Endothelial cell of umbilical vein (primary cell): ENCODE measurements at regions not wholly inside any gene's neighbourhood (a gene's known extent, or its start where the extent isn't known, plus 50 kb on each side); places are given as distances from the start of the nearest gene placed in this dataset.

Experiments used
- BruUV-seq: library from RNA; stranded (reverse); fragments of 400-500 nt; replicated peaks from 2 replicates; lab custom pipeline; 2021; lab: Mats Ljungman, UMichigan
- CTCF ChIA-PET: fragments of 300-600, 350-600 bp; sonication (Branson Sonifier 250); formaldehyde crosslinking; loops from one replicate; lab custom pipeline; 2021; ENCODE audit warnings: antibody characterized with exemption, inconsistent platforms; lab: Charles Lee
- POLR2A ChIA-PET: fragments of 300-600, 350-600 bp; sonication (Branson Sonifier 250); formaldehyde crosslinking; loops from one replicate; lab custom pipeline; 2021; ENCODE audit warnings: antibody characterized with exemption, inconsistent platforms; lab: Charles Lee
- DNase-seq: peaks from one replicate; pipeline ENCODE4 v3.0.0-alpha.2; 2011; ENCODE audit warnings: low read depth, low spot score
- FAIRE-seq: peaks from 2 replicates; lab custom pipeline; 2011; peaks lifted over from hg19 to GRCh38; lab: Jason Lieb, UNC
- H2AFZ ChIP-seq: 2 replicates; pipeline ENCODE4 v1.6.0; 2012; ENCODE audit warnings: low read depth, low read length, control low read depth, inconsistent platforms
- H3K27ac ChIP-seq: 2 replicates; pipeline ENCODE4 v1.5.1; 2011; ENCODE audit warnings: low read depth, mild to moderate bottlenecking, control low read depth, low read length, moderate library complexity; ENCODE audit not compliant: insufficient read depth
- H3K27me3 ChIP-seq, 2 experiments: 2 replicates each; pipeline versions ENCODE4 v1.6.0 to v1.6.1; 2011; ENCODE audit warnings: low read length in 2 of 2, mixed read lengths in 1 of 2; ENCODE audit not compliant: control insufficient read depth in 2 of 2, insufficient read depth in 2 of 2
- H3K36me3 ChIP-seq, 2 experiments: 2 replicates in 1 of 2; 3 replicates in 1 of 2; pipeline ENCODE4 v1.5.1; 2011; ENCODE audit warnings: low read length in 2 of 2, mild to moderate bottlenecking in 1 of 2, moderate library complexity in 1 of 2; ENCODE audit not compliant: control insufficient read depth in 2 of 2, insufficient read depth in 2 of 2; ENCODE audit errors: extremely low read depth in 1 of 2
- H3K4me1 ChIP-seq: 3 replicates; pipeline ENCODE4 v1.5.1; 2011; ENCODE audit warnings: mild to moderate bottlenecking, low read length; ENCODE audit not compliant: control insufficient read depth, insufficient read depth; ENCODE audit errors: extremely low read depth
- H3K4me2 ChIP-seq: 2 replicates; pipeline ENCODE4 v1.6.1; 2011; ENCODE audit warnings: low read length, control low read depth, mixed read lengths; ENCODE audit not compliant: insufficient read depth
- H3K4me3 ChIP-seq, 3 experiments: fragments of 200-600 bp in 1 of 3; sonication (generic), shearing (Covaris generic) in 1 of 3; replicated peaks in 1 of 3; 2 replicates each; pipeline ENCODE4 v1.5.1; 2011 to 2016; ENCODE audit warnings: control low read depth in 3 of 3, low read length in 3 of 3, mild to moderate bottlenecking in 2 of 3, inconsistent platforms in 1 of 3, low read depth in 1 of 3, moderate library complexity in 1 of 3; ENCODE audit not compliant: insufficient read depth in 1 of 3
- H3K79me2 ChIP-seq: 2 replicates; pipeline ENCODE4 v1.6.0; 2012; ENCODE audit warnings: low read length, inconsistent platforms; ENCODE audit not compliant: control insufficient read depth, insufficient read depth
- H3K9ac ChIP-seq: replicated peaks from 2 replicates; pipeline ENCODE3; 2011; ENCODE audit warnings: low read length, control low read depth; ENCODE audit not compliant: insufficient read depth; ENCODE audit errors: extremely low read depth
- H3K9me1 ChIP-seq: replicated peaks from 3 replicates; pipeline ENCODE4 v1.6.0; 2011; ENCODE audit warnings: mild to moderate bottlenecking, low read length; ENCODE audit not compliant: control insufficient read depth, insufficient read depth; ENCODE audit errors: extremely low read depth
- H3K9me3 ChIP-seq: replicated peaks from 2 replicates; pipeline ENCODE4 v1.5.1; 2012; ENCODE audit warnings: low read length, inconsistent platforms; ENCODE audit not compliant: control insufficient read depth, insufficient read depth
- H4K20me1 ChIP-seq: replicated peaks from 2 replicates; pipeline ENCODE3; 2011; ENCODE audit warnings: mild to moderate bottlenecking, low read length; ENCODE audit not compliant: control insufficient read depth, insufficient read depth; ENCODE audit errors: extremely low read depth
- EZH2 ChIP-seq: IDR thresholded peaks from 2 replicates; pipeline ENCODE4 v1.6.1; 2012; ENCODE audit warnings: borderline replicate concordance, low read depth, mild to moderate bottlenecking, moderate library complexity, low read length, inconsistent platforms; ENCODE audit not compliant: severe bottlenecking
- FOS ChIP-seq: IDR thresholded peaks from 2 replicates; pipeline ENCODE4 v1.6.1; 2011; ENCODE audit warnings: mild to moderate bottlenecking, low read length, moderate library complexity, borderline replicate concordance; ENCODE audit not compliant: insufficient read depth
- GATA2 ChIP-seq: IDR thresholded peaks from 2 replicates; pipeline ENCODE4 v1.7.0; 2011; ENCODE audit warnings: low read depth, mild to moderate bottlenecking, moderate library complexity, mixed read lengths, low read length; ENCODE audit not compliant: insufficient read length, insufficient read depth
- JUN ChIP-seq: IDR thresholded peaks from 2 replicates; pipeline ENCODE4 v1.6.1; 2011; ENCODE audit warnings: borderline replicate concordance, low read depth; ENCODE audit not compliant: insufficient read length, insufficient read depth
- MYC ChIP-seq: IDR thresholded peaks from one replicate; pipeline ENCODE4 v1.6.1; 2011; ENCODE audit warnings: mild to moderate bottlenecking, low read depth, low read length
- POLR2A ChIP-seq: IDR thresholded peaks from 2 replicates; pipeline ENCODE4 v1.6.1; 2012; ENCODE audit warnings: low read depth, mild to moderate bottlenecking, control low read depth, low read length
- POLR2AphosphoS5 ChIP-seq: IDR thresholded peaks from 2 replicates; pipeline ENCODE4 v1.6.1; 2012; ENCODE audit warnings: low read depth, mild to moderate bottlenecking, control low read depth, low read length, moderate library complexity; ENCODE audit not compliant: insufficient read depth
- dilution Hi-C: fragments of 300-500 bp; cut with MboI; formaldehyde crosslinking; loops from one replicate; pipeline ENCODE4 v1.15.0; 2019; ENCODE audit warnings: low sequenced_read_pairs; ENCODE audit not compliant: extremely low pct_ligation_motif_present
- intact Hi-C: fragments of 100-400 bp; cut with micrococcal nuclease; formaldehyde crosslinking; loops from one replicate; pipeline ENCODE4 v1.10.0; 2022
- TF ChIP-seq, protein P1 (sequence below), 2 donors: IDR thresholded peaks; 1 replicate in 1 of 2; 2 replicates in 1 of 2; pipeline ENCODE4 v1.5.1; 2011; ENCODE audit warnings: low read length in 2 of 2, mild to moderate bottlenecking in 2 of 2, moderate library complexity in 2 of 2, control low read depth in 1 of 2, inconsistent platforms in 1 of 2, low read depth in 1 of 2; ENCODE audit not compliant: insufficient read depth in 1 of 2; ENCODE audit errors: extremely low read depth in 1 of 2
- TF ChIP-seq, protein P2 (sequence below): IDR thresholded peaks from 2 replicates; pipeline ENCODE4 v1.6.1; 2011; ENCODE audit not compliant: insufficient read depth, insufficient read length

DNA sequence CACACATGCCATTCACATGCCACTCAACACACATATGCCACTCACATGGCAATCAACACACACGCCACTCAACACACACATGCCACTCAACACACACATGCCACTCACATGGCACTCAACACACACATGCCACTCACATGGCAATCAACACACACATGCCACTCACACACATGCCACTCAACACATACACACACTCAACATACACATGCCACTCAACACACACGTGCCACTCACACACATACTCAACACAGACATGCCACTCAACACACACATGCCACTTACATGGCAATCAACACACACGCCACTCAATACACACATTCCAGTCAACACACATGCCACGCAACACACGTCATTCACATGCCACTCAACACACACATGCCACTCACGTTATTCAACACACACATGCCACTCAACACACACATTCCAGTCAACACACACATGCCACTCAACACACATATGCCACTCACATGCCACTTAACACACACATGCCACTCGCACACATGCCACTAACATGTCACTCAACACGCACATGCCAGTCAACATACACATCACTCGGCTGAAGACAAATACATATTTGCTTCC lies 182.9 kb downstream of the NPHP4 start:
- DNase-seq = no peak
- dilution Hi-C loops (no loop called here), intact Hi-C loops (no loop called here)
- POLR2A ChIA-PET = no interaction called here
- H3K9me3 ChIP-seq = peaks cover under 1% of the 10 kb centered on the region
- TF ChIP-seq GATA2 (no peak), POLR2AphosphoS5 (no peak), MYC (no peak), POLR2A (no peak), EZH2 (no peak), JUN (no peak), FOS (no peak)
- TF ChIP-seq, protein P1, sequence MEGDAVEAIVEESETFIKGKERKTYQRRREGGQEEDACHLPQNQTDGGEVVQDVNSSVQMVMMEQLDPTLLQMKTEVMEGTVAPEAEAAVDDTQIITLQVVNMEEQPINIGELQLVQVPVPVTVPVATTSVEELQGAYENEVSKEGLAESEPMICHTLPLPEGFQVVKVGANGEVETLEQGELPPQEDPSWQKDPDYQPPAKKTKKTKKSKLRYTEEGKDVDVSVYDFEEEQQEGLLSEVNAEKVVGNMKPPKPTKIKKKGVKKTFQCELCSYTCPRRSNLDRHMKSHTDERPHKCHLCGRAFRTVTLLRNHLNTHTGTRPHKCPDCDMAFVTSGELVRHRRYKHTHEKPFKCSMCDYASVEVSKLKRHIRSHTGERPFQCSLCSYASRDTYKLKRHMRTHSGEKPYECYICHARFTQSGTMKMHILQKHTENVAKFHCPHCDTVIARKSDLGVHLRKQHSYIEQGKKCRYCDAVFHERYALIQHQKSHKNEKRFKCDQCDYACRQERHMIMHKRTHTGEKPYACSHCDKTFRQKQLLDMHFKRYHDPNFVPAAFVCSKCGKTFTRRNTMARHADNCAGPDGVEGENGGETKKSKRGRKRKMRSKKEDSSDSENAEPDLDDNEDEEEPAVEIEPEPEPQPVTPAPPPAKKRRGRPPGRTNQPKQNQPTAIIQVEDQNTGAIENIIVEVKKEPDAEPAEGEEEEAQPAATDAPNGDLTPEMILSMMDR (IDR thresholded peaks at IDR 0.05; ENCODE audit: extremely low read depth in 1 of 2, insufficient read depth in 1 of 2, low read depth in 1 of 2, low read length in 2 of 2) = no peak
- TF ChIP-seq, protein P2, sequence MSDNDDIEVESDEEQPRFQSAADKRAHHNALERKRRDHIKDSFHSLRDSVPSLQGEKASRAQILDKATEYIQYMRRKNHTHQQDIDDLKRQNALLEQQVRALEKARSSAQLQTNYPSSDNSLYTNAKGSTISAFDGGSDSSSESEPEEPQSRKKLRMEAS = no peak
- no TSS peak for BruUV-seq
- H3K4me1 ChIP-seq = no peaks in the 10 kb centered on the region
- H3K79me2 ChIP-seq = no peaks in the 10 kb centered on the region
- H3K9ac ChIP-seq = no peak overlapping the region
- no peak overlapping the region for H3K27ac ChIP-seq
- no peak overlapping the region for H3K4me3 ChIP-seq
- H2AFZ ChIP-seq = no peak overlapping the region
- CTCF ChIA-PET = no interaction called here
- no peaks in the 10 kb centered on the region for H4K20me1 ChIP-seq
- no peaks in the 10 kb centered on the region for H3K9me1 ChIP-seq
- no peak for FAIRE-seq
- H3K36me3 ChIP-seq = no peaks in the 10 kb centered on the region
- H3K27me3 ChIP-seq = no peaks in the 10 kb centered on the region
- H3K4me2 ChIP-seq = no peak overlapping the region
